Retinal pigment epithelial cell (primary cell): ENCODE measurements at regions not wholly inside any gene's neighbourhood (a gene's known extent, or its start where the extent isn't known, plus 50 kb on each side); places are given as distances from the start of the nearest gene placed in this dataset.

ENCODE experiments used
- DNase-seq: peaks from one replicate; pipeline ENCODE4 v3.0.0-alpha.2; 2010; ENCODE audit warnings: low read depth
- H3K4me3 ChIP-seq: 2 replicates; pipeline ENCODE4 v1.5.1; 2011; ENCODE audit warnings: mild to moderate bottlenecking, low read length, control low read depth, moderate library complexity
- CTCF ChIP-seq: conservative IDR thresholded peaks from 2 replicates; pipeline ENCODE4 v1.5.1; 2011; ENCODE audit warnings: low read depth, low read length, control low read depth, inconsistent platforms

DNA sequence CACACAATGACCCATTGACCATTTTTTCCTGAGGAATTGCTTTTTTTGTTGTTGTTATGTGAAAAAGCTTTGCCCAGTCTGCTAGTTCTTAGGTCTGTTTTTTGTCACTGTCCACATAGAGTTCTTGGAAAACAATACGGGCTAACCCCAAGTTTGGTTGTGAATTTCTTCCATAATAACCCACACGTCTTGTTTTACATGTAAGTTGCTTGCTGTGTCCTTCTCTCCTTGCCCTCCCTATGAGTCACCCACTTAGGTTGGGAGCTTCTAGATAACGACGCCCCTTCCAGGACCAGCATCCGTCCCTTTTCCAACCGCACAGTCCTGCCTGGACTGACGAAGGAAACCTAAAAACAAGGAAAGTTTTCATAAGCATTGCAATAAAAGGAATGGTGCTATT is 175.3 kb upstream of the HS3ST3A1 start:
- H3K4me3 ChIP-seq, result no peak overlapping the region
- no peak for DNase-seq
- TF ChIP-seq CTCF, result no peak

GRCh38 chr17:13784434-13785095 is 182.8 kb upstream of the HS3ST3A1 start:
- TF ChIP-seq CTCF, result no peak
- DNase-seq, result no peak
- H3K4me3 ChIP-seq, result no peak overlapping the region

- DNase-seq, result no peak
- TF ChIP-seq CTCF, result no peak
Measured at GRCh38 chr17:13785981-13786598, 184.4 kb upstream of the HS3ST3A1 start.

GRCh38 chr17:13787636-13788035 is 185.9 kb upstream of the HS3ST3A1 start:
- DNase-seq, result no peak
- H3K4me3 ChIP-seq, result no peak overlapping the region
- TF ChIP-seq CTCF, result no peak

More at GRCh38 chr17:13785981-13786598, 184.4 kb upstream of the HS3ST3A1 start:
- H3K4me3 ChIP-seq, result no peak overlapping the region

- no peak for TF ChIP-seq CTCF
- no peak for DNase-seq
- no peak overlapping the region for H3K4me3 ChIP-seq
Measured at GRCh38 chr17:13788385-13788784, 186.7 kb upstream of the HS3ST3A1 start.

DNA sequence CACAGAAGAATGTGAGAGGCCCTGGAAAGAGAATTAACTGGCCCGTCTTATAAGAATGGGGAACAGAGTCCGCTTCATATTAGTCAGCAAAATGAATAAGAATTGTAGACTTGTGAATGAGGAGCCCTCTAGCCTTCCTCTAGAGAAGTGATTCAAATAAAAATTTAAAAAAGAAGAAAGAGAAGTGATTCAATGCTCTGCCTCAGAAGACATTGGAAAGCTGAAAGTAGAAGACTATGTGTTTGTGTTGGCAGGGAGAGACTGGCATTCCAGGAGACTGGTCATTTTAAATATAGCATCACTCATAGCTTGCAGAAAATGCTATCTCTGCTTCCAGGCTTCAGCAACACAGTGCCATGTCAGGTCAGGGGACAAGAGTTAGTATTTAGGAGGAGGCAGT is 190.6 kb upstream of the HS3ST3A1 start:
- DNase-seq, result no peak
- no peak for TF ChIP-seq CTCF
- no peak overlapping the region for H3K4me3 ChIP-seq

GRCh38 chr17:13793951-13794350 is 192.2 kb upstream of the HS3ST3A1 start:
- H3K4me3 ChIP-seq, result no peak overlapping the region
- DNase-seq, result no peak
- TF ChIP-seq CTCF, result no peak
